BJ (cell line): ENCODE measurements at regions not wholly inside any gene's neighbourhood (a gene's known extent, or its start where the extent isn't known, plus 50 kb on each side); places are given as distances from the start of the nearest gene placed in this dataset.

ENCODE experiments used
- CTCF ChIA-PET: fragments of 350-600 bp; formaldehyde crosslinking; extraction: SDS; loops from one replicate; lab custom pipeline; 2021; ENCODE audit warnings: antibody characterized with exemption, inconsistent platforms; lab: Yijun Ruan, JAX
- POLR2A ChIA-PET: fragments of 300-600 bp; sonication (Branson Sonifier 250); formaldehyde crosslinking; extraction: SDS; loops from one replicate; lab custom pipeline; 2021; ENCODE audit warnings: antibody characterized with exemption; lab: Charles Lee
- DNase-seq: peaks from one replicate; pipeline ENCODE4 v3.0.0-alpha.2; 2011; ENCODE audit warnings: low read depth
- H3K27me3 ChIP-seq: 2 replicates; pipeline ENCODE4 v1.6.0; 2011; ENCODE audit warnings: low read length; ENCODE audit not compliant: control insufficient read depth, insufficient read depth
- H3K36me3 ChIP-seq: 2 replicates; pipeline ENCODE4 v1.5.1; 2011; ENCODE audit warnings: low read length; ENCODE audit not compliant: control insufficient read depth, insufficient read depth
- H3K4me3 ChIP-seq: 2 replicates; pipeline ENCODE4 v1.5.1; 2011; ENCODE audit warnings: low read depth, mild to moderate bottlenecking, control low read depth, low read length
- TF ChIP-seq, protein P1 (sequence below): IDR thresholded peaks from 2 replicates; pipeline ENCODE4 v1.5.1; 2011; ENCODE audit warnings: low read depth, mild to moderate bottlenecking, control low read depth, inconsistent platforms, low read length, moderate library complexity; ENCODE audit not compliant: insufficient read depth

DNA sequence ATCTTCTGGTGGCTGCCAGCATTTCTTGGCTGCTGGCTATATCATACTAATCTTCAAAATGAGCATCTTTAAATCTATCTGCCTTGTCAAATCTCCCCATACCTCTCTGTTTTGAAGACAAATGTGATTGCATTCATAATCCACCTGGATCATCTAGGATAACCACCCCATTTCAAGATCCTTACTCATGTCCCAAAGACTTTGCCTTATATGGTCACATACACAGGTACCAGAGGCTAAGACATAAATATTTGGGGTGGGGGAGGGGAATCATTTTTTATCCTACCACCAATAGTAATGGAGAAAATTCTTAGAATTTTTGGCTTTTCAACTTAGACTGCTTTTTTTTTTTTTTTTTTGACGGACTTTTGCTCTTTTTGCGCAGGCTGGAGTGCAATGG is 970.8 kb downstream of the PLOD2 start:
- ChIA-PET POLR2A (no interaction called here), CTCF (no interaction called here)
- H3K4me3 ChIP-seq = no peak overlapping the region
- H3K36me3 ChIP-seq = no peaks in the 10 kb centered on the region
- TF ChIP-seq, protein P1, sequence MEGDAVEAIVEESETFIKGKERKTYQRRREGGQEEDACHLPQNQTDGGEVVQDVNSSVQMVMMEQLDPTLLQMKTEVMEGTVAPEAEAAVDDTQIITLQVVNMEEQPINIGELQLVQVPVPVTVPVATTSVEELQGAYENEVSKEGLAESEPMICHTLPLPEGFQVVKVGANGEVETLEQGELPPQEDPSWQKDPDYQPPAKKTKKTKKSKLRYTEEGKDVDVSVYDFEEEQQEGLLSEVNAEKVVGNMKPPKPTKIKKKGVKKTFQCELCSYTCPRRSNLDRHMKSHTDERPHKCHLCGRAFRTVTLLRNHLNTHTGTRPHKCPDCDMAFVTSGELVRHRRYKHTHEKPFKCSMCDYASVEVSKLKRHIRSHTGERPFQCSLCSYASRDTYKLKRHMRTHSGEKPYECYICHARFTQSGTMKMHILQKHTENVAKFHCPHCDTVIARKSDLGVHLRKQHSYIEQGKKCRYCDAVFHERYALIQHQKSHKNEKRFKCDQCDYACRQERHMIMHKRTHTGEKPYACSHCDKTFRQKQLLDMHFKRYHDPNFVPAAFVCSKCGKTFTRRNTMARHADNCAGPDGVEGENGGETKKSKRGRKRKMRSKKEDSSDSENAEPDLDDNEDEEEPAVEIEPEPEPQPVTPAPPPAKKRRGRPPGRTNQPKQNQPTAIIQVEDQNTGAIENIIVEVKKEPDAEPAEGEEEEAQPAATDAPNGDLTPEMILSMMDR = no peak
- no peaks in the 10 kb centered on the region for H3K27me3 ChIP-seq
- no peak for DNase-seq

GRCh38 chr3:145190761-145191160 is 970.2 kb downstream of the PLOD2 start:
- CTCF ChIA-PET = no interaction called here
- H3K4me3 ChIP-seq = no peak overlapping the region
- no peak for DNase-seq
- no peaks in the 10 kb centered on the region for H3K36me3 ChIP-seq
- TF ChIP-seq, protein P1 = no peak
- H3K27me3 ChIP-seq = no peaks in the 10 kb centered on the region
- POLR2A ChIA-PET = no interaction called here

GRCh38 chr3:145191543-145191942 is 969.4 kb downstream of the PLOD2 start:
- H3K27me3 ChIP-seq = no peaks in the 10 kb centered on the region
- no peak overlapping the region for H3K4me3 ChIP-seq
- ChIA-PET CTCF (no interaction called here), POLR2A (no interaction called here)
- DNase-seq = no peak
- TF ChIP-seq, protein P1 = no peak
- no peaks in the 10 kb centered on the region for H3K36me3 ChIP-seq

DNA sequence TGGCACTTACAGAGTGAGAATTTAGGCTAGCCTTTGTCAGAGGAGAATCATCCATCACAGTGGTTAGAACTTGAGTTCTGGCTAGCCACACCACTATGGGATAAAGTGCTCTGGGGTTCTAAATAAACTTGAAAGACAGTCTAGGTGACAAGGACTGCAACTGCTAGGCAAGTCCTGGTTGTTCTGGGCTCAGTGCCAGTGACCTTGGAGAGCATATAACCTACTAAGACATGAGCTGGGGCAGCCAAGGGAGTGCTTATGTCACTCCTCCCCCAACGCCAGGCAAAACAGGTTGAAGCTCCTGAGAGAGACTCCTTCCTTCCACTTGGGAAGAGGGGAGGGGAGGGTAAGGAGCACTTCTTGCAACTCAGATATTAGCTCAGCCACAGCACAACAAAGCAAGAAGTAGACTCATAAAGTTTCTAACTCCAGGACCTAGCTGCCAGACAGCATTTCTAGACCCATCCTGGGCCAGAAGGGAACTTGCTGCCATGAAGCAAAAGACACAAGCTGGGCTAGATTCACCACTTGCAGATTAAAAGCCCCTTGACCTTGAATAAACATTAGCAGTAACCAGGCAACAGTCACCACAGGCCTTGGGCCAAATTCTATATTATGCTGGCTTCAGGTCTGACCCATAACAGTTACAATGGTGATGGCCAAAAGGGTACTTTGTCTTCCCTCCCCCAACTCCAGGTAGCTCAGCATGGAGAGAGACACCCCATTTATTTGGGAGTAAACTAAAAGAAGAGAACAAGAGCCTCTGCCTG is 963.7 kb downstream of the PLOD2 start:
- Histone ChIP-seq H3K4me3 (no peak overlapping the region), H3K27me3 (no peaks in the 10 kb centered on the region), H3K36me3 (no peaks in the 10 kb centered on the region)
- ChIA-PET CTCF (no interaction called here), POLR2A (no interaction called here)
- TF ChIP-seq, protein P1 = no peak
- DNase-seq = no peak

DNA sequence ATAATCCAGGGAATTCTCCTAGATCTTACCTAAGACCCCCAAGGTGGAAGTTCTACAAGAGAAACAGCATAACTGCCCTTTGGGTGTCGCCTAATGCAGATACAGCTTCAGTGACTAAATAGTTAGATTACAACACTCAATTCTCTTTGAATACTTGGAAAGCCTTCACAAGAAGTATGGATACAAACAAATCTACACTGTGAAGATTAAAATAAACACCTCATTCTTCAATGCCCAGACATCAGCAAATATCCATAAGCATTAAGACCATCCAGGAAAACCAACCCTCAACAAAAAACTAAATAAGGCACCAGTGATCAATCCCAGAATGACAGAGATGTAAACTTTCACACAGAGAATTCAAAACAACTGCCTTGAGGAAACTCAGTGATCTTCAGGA is 963.2 kb downstream of the PLOD2 start:
- ChIA-PET POLR2A (no interaction called here), CTCF (no interaction called here)
- DNase-seq = no peak
- Histone ChIP-seq H3K36me3 (no peaks in the 10 kb centered on the region), H3K27me3 (no peaks in the 10 kb centered on the region), H3K4me3 (no peak overlapping the region)
- TF ChIP-seq, protein P1 = no peak
